HG02678 (cell line): ENCODE measurements at regions not wholly inside any gene's neighbourhood (a gene's known extent, or its start where the extent isn't known, plus 50 kb on each side); places are given as distances from the start of the nearest gene placed in this dataset.
"Not testable (repeated sequence)": the region's sequence is repeated elsewhere in the genome, so short reads cannot be mapped to it uniquely, and the experiment has no call there.

ENCODE experiments used
- ATAC-seq: cut with Tn5 transposase; IDR thresholded peaks from one replicate; pipeline ENCODE4 v1.9.1; 2021; ENCODE audit warnings: mild to moderate bottlenecking, moderate library complexity; ENCODE audit not compliant: unreplicated experiment

DNA sequence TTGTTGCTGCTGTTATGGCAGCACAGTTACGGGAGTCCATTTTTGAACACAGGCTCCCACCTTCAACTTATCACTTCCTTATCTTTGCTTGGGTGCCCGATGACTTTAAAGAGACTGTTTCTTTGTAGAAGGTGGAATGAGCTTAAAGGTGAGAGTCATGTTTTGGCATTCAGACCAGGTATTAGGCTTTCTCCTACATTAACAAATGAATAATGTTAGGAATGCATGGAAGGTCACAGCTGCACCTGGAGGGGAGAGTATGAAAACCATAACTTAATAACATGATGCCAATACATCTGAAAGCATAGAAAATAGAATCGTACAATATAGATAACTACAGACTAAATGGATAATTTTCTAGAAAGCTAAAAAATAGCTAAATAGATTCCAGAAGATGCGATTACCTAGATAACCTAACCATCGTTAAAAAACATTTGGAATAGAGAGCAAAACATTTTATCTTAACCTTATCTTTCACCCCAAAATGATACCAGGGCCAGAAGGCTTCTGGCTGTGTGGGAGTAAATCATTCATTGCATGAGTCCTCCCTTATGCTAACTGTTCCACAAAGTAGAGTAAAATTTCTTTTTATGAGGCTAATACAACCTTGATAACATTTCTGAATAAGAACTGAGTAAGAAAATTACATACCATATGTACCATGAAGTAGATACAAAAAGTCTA lies 126.2 kb upstream of the ADCY2 start:
- ATAC-seq, result no peak

DNA sequence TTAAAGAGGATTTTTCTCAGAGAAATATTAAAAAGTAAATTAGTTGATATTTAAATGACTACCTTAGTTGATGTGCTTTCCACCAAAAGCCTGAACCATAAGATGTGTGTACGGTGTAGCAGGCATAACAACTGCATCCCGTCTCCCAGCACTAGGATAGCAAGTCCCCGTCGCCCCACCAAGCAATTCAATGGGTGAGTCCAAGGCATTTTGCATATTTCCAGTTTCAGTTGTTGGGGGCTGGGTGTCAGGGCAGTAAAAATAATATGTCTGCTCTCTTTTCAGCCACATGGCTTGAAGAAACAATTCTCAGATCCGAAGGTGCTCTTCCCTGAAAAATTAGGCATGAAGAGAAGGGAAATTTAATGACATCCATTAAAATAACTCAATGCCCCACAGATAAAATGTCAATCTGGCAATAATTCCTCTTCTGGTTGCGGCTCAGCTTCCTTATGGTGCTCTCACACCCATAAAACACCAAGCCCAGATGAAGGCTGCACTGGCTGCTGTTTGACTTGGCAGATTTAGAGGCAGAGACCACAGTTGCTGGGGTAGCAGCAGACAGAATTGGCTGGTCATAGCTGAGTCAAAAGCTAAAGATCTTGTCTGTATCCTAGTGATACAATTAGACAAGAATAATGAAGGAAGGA lies 124.4 kb upstream of the ADCY2 start:
- ATAC-seq, result no peak

DNA sequence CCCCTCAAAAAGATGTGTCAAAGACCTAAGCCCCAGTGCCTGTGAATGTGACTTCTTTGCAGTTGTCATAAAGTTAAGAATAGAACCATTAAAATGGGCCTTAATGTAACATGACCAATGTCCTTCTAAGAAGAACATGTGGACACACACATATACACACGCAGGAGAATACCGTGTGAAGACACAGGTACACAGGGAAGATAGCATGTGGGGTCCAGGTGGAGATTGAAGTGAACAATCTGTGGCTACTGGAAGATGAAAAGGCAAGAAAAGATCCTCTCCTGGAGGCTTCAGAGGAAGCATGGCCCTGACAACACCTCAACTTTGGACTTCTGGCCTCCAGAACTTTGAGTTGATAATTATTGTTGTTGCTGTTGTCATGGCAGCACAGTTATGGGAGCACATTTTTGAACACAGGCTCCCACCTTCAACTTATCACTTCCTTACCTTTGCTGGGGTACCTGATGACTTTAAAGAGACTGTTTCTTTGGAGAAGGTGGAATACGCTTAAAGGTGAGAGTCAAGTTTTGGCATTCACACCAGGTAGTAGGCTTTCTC lies 123.5 kb upstream of the ADCY2 start:
- ATAC-seq, result no peak

DNA sequence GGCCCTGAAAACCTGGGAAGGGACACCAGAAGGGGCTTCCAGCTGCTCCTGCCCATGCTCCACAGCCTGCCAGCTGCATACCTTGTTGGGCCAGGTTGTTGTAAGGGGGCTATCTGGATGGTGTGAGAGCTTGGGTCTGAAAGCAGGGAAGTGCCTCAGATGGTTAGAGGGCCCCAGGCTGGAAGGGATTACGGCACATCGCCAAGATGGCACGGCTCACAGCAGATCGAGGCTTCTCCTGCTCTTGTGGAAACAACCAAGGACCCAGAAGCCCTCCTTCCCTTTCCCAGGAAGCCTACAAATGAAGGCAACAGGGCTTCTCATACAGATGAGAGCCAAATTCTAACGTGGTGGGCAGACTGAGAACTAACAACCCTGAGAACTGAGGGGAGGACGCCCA lies 121.7 kb upstream of the ADCY2 start:
- ATAC-seq, result no peak

DNA sequence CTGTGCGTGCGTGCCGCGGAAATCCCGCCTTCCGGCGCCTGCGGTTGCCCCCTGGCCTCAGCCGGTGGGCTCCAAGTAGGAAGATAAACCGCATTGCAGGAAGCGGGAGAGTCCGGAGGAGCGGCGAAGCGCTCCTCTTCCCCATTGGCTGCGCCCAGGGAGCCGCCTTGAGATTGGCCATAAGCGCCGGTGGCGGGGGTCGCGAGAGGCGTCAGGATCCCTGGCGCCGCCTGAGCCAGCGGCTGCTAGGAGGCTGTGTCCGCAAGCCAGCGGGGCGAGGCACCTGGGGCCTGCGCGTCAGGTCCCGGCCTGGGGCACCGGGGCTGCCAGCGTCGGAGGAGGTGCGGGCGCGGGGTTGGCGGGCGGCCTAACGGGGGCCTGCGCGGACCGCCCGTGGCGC lies 106.3 kb upstream of the ADCY2 start:
- not testable (repeated sequence) for ATAC-seq

DNA sequence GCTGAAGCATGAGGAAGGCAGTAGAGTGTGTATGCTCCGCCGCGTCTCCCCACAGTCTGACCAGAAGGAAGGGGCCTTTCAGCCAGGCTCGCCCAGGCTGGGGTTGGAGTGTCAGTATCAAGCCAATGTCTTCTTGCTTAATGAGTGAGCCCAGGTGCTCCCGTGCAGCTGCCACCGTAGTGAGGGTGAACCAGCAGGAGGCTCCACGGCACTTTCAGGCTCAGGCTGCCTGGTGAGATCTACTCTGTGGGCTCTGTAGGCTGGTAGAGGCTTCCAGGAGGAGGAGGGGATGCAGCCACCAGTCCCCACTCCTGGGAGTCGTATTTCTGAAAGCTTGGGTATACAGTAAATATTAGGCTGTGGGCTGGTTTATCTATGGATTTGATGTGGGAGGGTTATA lies 98.1 kb upstream of the ADCY2 start:
- ATAC-seq, result not testable (repeated sequence)

DNA sequence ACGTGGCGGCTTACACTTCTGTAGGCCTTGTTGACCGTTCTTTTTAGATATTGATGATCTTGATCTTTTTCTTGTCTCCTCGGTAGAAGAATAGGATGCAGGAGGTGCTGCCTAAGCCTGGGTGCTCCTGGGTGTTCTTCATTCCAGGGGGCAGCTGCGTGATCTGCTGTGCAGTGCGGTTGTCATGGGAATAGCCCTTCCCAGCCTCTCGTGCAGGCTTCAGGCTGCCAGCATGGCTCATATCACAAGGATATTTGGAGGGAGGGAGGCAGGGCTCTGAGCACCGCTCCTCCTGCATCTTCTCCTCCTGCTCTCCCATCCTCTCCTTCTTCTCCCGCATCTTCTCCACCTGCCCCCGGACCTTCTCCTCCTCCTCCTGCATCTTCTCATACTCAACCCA lies 96.2 kb upstream of the ADCY2 start:
- ATAC-seq, result not testable (repeated sequence)

DNA sequence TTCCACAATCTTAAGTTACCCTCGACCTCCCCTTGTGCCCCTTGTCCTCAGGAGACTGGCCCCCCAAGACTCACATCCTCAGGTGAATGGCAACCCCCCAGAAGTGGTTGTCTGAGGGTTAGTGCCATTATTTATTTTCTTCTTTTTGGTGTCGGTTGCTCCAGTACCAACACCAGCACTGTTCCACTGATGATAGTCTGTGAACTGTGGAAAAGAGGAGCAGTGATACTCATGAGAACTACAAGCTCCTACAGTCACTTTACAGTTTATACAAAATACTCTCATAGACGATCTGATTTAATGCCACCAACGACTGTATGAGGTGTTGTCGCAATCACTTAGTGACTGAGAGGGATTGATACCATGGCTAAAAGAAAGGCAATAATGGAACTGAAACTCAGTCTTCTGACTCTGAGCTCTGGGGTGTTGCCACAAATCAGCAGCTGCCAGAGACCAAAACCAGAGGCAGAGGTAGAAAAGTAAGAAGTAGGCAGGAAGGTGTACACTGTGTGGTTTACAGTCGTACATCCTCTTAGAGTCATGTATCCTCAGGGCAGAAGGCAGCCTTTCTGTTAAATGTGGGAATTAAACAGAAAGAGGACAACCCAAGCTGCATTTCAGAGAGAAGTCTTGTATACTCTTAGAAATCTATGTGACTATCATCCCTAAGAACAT lies 90.8 kb upstream of the ADCY2 start:
- ATAC-seq, result not testable (repeated sequence)

DNA sequence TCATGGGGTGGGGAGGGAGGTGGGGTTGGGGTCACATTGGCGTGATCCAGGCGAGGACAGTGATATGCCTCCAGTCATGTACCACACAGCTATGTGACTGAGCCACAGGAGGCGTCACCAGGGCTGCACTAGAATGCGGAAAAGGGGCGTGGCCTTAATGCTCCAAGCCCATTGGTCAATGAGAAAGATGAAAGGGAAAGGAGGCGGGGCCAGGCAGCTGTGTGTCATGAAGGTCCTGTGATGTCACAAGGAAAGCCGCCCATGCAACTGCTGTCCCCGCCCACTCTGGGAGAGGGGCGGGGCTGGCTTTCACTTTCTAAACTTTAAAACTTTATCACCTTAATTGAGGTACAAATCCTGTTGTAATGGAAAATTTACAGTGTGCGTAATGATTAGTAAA lies 89.4 kb upstream of the ADCY2 start:
- ATAC-seq, result not testable (repeated sequence)

DNA sequence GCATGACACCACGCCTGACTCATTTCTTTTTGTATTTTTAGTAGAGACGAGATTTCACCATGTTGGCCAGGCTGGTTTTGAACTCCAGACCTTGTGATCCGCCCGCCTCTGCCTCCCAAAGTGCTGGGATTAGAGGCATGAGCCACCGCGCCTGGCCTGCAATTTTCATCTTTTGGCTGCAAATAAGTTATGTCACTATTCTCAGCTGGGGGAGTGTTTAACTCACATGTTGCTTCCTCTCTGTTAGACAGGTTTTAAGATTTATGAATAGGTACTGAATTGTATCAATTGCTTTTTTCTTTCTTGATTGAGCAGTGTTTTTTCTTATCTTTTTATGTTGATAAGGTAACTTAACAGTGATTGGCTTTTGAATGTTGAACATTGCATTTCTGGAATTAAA lies 88.2 kb upstream of the ADCY2 start:
- ATAC-seq, result not testable (repeated sequence)

DNA sequence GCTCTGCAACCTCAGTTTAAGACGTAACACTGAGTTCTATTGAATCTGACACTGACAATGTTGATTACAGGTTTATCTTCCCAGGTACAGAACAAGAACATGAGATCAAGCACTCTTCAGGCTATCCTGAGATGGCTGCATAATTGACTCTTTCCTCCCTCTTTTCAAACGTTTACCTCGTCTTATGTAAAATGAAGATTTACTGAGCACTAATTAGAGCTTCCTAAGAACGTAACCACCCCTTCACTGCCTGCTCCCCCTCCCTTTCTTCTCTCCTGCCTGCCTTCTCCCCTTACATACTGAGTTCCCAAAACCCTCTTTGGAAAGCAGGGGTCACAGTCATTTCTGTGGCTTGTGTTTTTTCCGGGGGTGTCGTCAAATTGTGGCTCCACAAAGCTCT lies 86.2 kb upstream of the ADCY2 start:
- not testable (repeated sequence) for ATAC-seq

DNA sequence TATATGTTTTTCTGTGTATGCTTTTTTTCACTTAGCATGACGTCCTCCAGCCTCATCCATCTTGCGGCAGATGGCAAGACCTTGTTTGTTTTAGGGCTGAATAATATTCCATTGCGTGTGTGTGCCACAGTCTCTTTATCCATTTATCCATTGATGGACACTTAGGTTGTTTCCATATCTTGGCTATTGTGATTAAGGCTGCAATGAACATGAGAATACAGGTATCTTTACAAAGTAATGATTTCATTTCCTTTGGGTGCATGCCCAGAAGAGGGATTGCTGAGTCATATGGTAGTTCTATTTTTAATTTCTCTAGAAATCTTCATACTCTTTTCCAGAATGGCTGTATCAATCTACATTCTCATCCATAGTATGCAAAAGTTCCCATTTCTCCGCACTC lies 85.3 kb upstream of the ADCY2 start:
- not testable (repeated sequence) for ATAC-seq

DNA sequence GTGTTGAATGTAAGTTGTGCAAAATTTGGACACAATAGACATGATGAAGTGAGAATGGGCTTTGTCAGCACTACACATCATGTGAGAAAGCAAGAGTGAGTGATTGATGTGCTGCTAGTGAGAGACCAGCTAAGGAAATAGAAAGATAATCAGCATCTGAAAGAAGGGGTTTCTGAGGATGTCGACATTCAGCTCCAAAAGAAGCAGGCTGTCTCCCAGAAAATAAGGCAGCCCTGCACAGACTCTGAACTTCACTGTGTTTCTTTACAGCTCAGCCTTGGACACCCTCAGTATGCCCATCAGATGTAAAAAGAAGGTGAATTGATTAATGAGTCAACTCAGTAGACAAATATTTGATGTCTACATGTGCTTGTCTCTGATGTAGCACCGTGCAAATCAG lies 80.8 kb upstream of the ADCY2 start:
- no peak for ATAC-seq

DNA sequence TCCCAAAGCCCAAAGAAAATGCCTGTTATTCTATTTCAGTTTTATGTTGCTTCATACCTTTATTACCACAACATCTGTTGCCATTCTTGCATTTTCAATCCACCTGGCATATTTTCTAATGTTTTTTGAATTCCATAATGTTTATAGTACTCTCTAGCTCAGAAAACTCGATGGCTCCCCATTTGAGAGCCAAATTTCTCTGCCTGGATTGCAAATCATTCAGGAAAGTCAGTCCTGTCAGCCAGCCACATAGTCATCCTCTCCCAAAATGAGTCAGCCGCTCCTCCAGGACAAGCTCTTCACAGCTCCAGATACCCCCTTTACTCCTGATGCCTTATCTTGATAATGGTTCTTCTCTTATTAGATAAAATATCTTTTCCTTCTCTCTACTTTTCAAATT lies 78.2 kb upstream of the ADCY2 start:
- ATAC-seq, result no peak

DNA sequence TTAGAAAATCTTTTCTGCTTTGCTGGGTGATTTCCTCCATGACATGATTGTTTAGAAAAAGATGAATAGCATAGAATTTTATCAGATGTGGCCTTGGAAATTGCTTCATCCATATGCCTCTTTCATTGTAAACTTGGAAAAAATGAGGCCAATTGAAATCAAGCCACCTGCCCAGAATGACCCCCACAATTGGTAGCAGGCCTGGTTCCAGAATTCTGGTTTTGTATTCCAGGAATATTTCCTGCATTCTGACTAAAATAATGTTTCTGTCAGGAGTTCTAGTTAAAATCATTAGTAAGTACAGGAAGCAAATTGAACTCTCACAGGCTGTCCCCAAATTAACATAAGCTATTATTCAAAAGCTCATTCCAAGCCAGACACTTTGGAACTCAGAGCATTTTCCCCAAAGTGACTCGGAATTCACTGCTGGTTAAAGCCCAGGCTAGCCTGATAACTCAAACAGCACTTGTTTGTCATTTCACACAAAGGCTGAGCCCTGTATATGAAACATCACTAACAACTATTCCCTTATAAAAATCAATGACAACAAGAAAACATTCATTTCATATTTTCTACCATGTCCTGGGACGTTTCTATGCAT lies 75.1 kb upstream of the ADCY2 start:
- ATAC-seq, result no peak

DNA sequence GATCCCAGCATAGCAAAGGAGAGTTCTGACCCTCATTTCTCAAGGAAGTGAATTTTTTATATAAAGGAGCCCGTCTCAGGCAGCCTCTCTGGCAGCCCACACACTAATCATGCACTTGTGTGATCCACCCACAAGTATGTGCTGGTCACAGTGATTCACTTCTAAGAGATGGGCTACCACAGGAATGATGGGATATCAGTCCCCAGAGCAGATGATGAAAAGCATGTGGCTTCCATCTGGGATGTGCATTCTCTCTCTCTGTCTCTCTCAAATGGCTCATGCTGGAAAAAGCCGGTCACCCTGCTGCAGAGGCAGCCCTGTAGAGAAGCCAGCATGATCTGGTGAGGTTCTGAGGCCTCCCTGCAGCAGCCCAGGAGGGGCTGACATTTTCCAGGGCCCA lies 74.2 kb upstream of the ADCY2 start:
- no peak for ATAC-seq

DNA sequence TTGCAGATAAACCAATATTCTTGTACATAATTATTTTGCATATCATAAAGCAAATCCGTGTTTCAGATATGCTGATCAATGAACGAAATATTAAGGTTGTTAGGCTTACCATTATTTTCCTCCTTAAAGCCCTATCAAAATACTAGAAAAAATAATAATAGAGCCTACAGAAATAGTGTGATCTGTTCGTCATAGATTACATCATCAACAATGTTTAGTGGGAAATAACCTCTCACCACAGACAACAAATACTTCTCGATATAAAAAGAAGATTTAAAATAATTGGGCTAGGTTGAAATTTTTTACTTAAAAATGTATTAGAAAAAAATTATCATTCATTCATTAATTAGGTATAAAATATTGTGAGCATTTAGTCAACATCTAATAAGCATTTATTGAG lies 71.0 kb upstream of the ADCY2 start:
- no peak for ATAC-seq

DNA sequence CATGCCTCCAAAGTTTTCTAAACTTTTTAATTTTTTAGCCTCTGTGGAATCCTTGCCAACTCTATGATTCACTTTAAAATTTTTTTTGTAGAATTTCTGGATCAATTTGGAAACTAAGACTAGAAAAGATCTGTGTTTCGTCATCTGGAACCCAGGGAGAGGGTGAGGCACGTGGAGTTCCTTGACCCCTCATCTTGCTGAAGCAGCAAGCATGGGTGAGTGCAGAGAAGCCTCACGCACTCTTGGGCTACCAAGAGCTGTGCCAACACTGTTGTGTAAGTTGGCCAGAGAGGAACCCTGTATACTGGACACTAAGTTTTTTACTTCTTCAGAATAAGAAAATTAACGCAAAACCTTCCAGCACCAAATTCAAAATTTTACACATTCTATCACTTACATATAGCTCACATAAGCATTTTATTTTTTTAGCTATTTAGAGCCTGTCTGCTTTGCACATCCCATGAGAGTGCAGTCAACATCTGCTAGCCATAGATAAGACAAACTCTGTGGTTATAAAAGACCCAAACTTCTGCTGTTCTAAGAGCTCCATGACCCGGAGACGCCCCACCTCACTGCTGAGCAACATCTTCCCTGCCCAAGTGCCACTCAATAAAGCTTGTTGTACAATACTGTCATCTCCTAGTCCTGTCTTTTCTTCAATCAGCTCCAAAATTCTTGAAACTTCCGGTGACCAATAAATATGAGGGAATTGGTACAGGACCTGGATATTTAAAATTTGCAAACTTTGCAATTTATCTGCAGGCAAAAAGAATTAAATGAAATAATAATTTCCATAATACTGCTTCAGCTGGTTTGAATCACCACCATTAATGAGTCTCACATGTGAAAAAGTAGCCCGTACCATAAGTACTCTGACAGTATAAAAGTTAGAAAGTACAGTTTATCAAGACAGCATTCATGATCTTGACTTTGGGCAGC lies 69.7 kb upstream of the ADCY2 start:
- ATAC-seq, result no peak

DNA sequence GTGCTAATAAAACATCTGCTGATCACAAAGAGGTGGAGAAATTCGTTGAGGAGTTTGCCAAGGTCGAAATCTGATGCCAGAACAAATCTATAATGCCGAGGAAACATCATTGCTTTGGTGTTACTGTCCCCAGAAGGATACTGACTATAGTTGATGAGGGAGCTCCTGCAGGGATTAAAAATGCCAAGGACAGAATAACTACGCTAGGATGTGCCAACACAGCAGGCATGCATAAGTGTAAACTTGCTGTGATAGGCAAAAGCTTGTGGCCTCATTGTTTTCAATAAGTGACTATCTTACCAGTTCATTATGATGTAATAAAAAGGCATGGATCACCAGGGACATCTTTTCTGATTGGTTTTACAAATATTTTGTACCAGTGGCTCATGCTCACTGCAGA lies 66.8 kb upstream of the ADCY2 start:
- no peak for ATAC-seq

DNA sequence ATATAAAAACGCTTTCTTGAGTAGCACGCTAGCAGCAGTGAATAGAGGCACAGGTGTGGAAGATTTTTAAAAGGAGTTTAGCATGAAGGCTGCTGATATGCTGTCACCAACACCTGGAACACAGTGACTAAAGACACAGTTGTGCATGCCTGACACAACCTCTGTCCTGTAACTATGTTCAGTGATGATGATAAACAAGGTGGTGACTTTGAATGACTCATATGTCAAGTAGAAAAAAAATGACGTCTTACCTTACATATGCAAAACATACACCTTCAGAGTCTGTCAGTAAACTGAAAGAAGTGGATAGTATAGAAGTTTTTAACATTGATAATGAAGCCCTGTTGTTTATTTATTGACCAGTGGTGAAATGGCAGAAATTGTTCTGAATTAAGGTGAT lies 66.2 kb upstream of the ADCY2 start:
- ATAC-seq, result no peak

DNA sequence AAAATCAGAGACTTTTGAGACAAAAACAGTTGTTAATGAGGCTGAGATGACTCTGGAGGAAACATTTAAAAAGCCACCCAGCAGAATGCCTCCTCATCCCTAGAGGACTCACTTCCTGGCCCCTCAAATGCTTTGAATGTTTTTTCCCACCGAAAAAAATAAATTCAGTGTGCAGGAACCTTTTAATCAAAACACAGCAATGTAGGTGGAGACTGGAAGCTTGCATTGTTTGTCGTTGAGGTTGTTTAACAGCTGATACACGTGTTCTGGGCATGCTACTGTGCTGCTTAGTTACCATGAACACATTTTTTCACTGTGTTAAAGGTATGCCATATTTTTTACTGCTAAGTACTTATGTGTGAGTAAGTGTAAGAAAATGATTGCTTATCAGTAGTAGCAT lies 65.7 kb upstream of the ADCY2 start:
- no peak for ATAC-seq
